ENCODE measurements at regions not wholly inside any gene's neighbourhood (a gene's known extent, or its start where the extent isn't known, plus 50 kb on each side); places are given as distances from the start of the nearest gene placed in this dataset.

DNA sequence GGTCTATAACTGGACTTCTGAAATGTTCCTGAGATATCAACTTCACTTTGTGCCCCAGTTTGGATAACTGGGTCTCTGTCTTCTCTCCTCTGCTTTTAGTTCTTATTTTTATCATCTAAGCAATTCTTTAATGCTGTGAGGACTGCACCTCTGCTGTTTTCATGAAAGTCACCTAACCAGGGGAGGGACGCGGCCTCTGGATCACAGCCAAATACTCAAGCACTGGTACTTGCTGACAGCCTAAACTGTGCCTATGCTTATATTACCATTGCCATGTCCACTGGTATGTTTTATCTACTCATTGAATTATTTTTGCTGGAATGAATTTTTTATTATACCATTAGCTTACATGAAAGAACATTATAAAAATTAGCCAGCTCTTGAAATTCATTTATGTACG, 674.0 kb downstream of the DMRTA1 start:
- TF ChIP-seq POLR2A (IDR thresholded peaks at IDR 0.05) (no peak), EP300 (IDR thresholded peaks at IDR 0.05) (no peak)
- TF ChIP-seq, protein P1, sequence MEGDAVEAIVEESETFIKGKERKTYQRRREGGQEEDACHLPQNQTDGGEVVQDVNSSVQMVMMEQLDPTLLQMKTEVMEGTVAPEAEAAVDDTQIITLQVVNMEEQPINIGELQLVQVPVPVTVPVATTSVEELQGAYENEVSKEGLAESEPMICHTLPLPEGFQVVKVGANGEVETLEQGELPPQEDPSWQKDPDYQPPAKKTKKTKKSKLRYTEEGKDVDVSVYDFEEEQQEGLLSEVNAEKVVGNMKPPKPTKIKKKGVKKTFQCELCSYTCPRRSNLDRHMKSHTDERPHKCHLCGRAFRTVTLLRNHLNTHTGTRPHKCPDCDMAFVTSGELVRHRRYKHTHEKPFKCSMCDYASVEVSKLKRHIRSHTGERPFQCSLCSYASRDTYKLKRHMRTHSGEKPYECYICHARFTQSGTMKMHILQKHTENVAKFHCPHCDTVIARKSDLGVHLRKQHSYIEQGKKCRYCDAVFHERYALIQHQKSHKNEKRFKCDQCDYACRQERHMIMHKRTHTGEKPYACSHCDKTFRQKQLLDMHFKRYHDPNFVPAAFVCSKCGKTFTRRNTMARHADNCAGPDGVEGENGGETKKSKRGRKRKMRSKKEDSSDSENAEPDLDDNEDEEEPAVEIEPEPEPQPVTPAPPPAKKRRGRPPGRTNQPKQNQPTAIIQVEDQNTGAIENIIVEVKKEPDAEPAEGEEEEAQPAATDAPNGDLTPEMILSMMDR (IDR thresholded peaks at IDR 0.05), result no peak
- no peaks in the 10 kb centered on the region for H3K36me3 ChIP-seq
- WGBS, 2 donors, result 88 to 91% methylated on average over 3 of the region's 3 CpGs
- no peak overlapping the region for H3K27ac ChIP-seq
- no peaks in the 10 kb centered on the region for H3K27me3 ChIP-seq
- no peaks in the 10 kb centered on the region for H3K4me1 ChIP-seq
- H3K4me3 ChIP-seq, result no peak overlapping the region
- H3K9me3 ChIP-seq, result no peaks in the 10 kb centered on the region
- DNase-seq (ENCODE audit: low spot score in 2 of 2), result no peak

DNA sequence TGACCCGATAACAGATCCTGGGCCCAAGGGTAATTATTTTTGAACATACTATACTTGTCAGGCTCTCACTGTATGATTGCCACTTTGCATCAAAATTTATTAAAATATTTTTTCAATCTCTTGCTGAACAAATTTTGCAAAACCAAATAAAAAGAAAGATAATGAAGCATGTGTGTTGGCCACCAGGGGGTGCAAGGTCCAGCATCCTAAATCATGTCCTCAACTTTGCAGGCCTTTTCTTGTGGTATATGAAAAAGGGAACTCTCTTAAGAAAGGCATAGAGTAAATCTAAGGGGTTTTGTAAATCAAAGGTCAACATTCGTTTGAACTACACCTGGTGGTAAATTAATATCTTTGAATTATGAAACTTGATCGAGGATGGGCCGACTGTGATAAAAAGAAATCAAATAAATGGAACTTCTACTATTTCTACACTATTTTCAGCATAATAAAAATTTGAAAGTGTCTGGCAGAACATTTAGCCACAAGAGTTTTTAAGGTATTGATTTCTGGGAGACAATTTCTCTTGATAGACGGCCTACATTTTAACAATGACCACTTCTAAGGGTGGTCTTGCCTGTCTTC, 676.5 kb downstream of the DMRTA1 start:
- Histone ChIP-seq H3K4me1 (no peaks in the 10 kb centered on the region), H3K4me3 (no peak overlapping the region), H3K27me3 (no peaks in the 10 kb centered on the region), H3K36me3 (no peaks in the 10 kb centered on the region), H3K9me3 (no peaks in the 10 kb centered on the region), H3K27ac (no peak overlapping the region)
- WGBS, 2 donors, result 70% methylated on average over 5 of the region's 5 CpGs
- peak in 1 of 2 donors; percentile 9 for DNase-seq (ENCODE audit: low spot score in 2 of 2)
- TF ChIP-seq, protein P1 (IDR thresholded peaks at IDR 0.05), result peak in 4 of 5 experiments; percentile 38 to 52 (median 46)
- no peak for TF ChIP-seq POLR2A (IDR thresholded peaks at IDR 0.05)

DNA sequence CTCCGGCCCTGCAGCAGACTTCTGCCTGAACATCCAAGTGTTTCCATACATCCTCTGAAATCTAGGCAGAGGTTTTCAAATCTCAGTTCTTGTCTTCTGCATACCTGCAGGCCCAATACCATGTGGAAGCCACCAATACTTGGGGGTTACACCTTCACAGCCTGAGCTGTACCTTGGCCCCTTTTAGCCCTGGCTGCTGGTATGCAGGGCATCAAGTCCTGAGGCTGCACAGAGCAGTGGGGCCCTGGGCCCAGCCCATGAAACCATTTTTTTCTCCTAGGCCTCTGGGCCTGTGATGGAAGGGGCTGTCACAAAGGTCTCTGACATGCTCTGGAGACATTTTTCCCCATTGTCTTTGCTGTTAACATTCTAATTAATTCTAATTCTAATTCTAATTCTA, 680.6 kb downstream of the ELAVL2 start:
- no peaks in the 10 kb centered on the region for H3K4me1 ChIP-seq
- peaks cover 0 to 14% (median 0%) of the 10 kb centered on the region in 4 donors for H3K9me3 ChIP-seq
- H3K4me3 ChIP-seq, result no peak overlapping the region
- TF ChIP-seq, protein P1 (IDR thresholded peaks at IDR 0.05), result no peak
- TF ChIP-seq EP300 (IDR thresholded peaks at IDR 0.05), result no peak
- TF ChIP-seq POLR2A (IDR thresholded peaks at IDR 0.05), result no peak
- no peaks in the 10 kb centered on the region for H3K36me3 ChIP-seq
- 80 to 91% methylated on average over 1 of the region's 1 CpG for WGBS, 2 donors
- H3K27me3 ChIP-seq, result no peaks in the 10 kb centered on the region
- no peak overlapping the region for H3K27ac ChIP-seq
- no peak for DNase-seq (ENCODE audit: low spot score in 2 of 2)

DNA sequence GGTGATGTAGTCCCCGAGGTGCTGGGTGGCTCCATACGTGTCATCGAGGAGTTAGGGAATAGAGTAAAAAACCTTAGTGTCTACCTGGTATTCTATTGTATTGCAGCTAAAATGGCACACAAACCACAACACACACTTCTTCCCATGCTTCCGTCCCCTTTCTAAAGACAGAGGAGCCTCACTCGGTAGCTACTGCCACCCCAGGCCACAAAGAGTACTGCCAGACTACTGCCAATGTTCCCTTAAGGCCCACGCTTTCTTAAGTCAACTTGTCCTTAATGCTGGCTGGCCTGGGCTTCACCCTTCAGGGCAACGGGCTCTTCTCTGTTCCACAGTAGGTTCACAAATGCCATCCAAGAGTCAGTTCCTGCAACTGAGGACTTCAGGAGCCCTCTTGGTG, 673.0 kb downstream of the ELAVL2 start:
- 89 to 94% methylated on average over 7 of the region's 7 CpGs for WGBS, 2 donors
- H3K4me1 ChIP-seq, result no peaks in the 10 kb centered on the region
- no peaks in the 10 kb centered on the region for H3K27me3 ChIP-seq
- DNase-seq (ENCODE audit: low spot score in 2 of 2), result no peak
- no peak overlapping the region for H3K4me3 ChIP-seq
- H3K9me3 ChIP-seq, result peaks cover 0 to 4% (median 0%) of the 10 kb centered on the region in 4 donors
- no peak for TF ChIP-seq EP300 (IDR thresholded peaks at IDR 0.05)
- TF ChIP-seq POLR2A (IDR thresholded peaks at IDR 0.05), result no peak
- TF ChIP-seq, protein P1 (IDR thresholded peaks at IDR 0.05), result no peak
- H3K36me3 ChIP-seq, result no peaks in the 10 kb centered on the region
- no peak overlapping the region for H3K27ac ChIP-seq

DNA sequence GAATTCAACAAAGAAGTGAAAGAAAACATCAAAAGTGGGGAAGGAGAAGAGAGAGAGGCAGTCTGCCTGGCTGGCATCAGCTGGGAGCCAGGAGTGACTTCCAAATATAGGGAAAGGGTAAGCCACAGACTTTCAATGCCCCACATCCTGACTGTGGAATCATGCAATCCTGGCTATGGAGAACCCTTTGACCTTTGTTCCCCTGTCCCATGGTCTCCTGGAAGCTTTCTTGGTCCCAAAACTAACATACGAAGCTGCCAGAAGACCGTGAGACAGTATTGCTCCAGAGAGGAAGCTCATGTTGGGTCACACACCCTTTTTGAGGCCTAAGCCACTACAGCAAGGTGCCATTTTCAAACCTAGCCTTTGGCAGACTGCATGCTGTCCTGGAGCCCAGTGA, 665.5 kb downstream of the ELAVL2 start:
- no peak overlapping the region for H3K27ac ChIP-seq
- H3K9me3 ChIP-seq, result no peaks in the 10 kb centered on the region
- no peaks in the 10 kb centered on the region for H3K36me3 ChIP-seq
- H3K4me3 ChIP-seq, result no peak overlapping the region
- TF ChIP-seq, protein P1 (IDR thresholded peaks at IDR 0.05), result no peak
- TF ChIP-seq EP300 (IDR thresholded peaks at IDR 0.05) (no peak), POLR2A (IDR thresholded peaks at IDR 0.05) (no peak)
- DNase-seq (ENCODE audit: low spot score in 2 of 2), result no peak
- no peaks in the 10 kb centered on the region for H3K27me3 ChIP-seq
- 78 to 83% methylated on average over 2 of the region's 2 CpGs for WGBS, 2 donors
- no peaks in the 10 kb centered on the region for H3K4me1 ChIP-seq

All from tibial nerve (tissue), 4 donors.